ENCODE measurements at regions not wholly inside any gene's neighbourhood (a gene's known extent, or its start where the extent isn't known, plus 50 kb on each side); places are given as distances from the start of the nearest gene placed in this dataset.
A peak's percentile ranks its signal among the peaks of the same experiment; 100 is the strongest.

- DNase-seq (ENCODE audit: low spot score): no peak
- ChIA-PET POLR2A (interaction anchor here (0.7 kb wide), 1 partner anchor 9 kb away, joined by 4 read pairs; no protein-coding TSS in a partner anchor), CTCF (interaction anchor here (0.6 to 2.5 kb wide), 10 partner anchors 10 to 710 kb away, joined by 3 to 15 read pairs (median 4); no protein-coding TSS in a partner anchor)
- no peak for ATAC-seq
- no peak for TF ChIP-seq TP53 (CRISPR knock-in tag; IDR thresholded peaks at IDR 0.05)
- TF ChIP-seq NFYB (CRISPR knock-in tag; conservative IDR thresholded peaks at IDR 0.05; ENCODE audit: low read depth): no peak
- TF ChIP-seq FOXP1 (CRISPR knock-in tag; IDR thresholded peaks at IDR 0.05; ENCODE audit: borderline replicate concordance): no peak
- TF ChIP-seq ZBTB21 (CRISPR knock-in tag; IDR thresholded peaks at IDR 0.05; ENCODE audit: borderline replicate concordance): no peak
- TF ChIP-seq MXD4 (CRISPR knock-in tag; IDR thresholded peaks at IDR 0.05; ENCODE audit: borderline replicate concordance): no peak
- no peak for TF ChIP-seq E2F4 (CRISPR knock-in tag; IDR thresholded peaks at IDR 0.05; ENCODE audit: borderline replicate concordance, low read depth)
- TF ChIP-seq MYBL2 (CRISPR knock-in tag; IDR thresholded peaks at IDR 0.05): no peak
- TF ChIP-seq, protein P1, sequence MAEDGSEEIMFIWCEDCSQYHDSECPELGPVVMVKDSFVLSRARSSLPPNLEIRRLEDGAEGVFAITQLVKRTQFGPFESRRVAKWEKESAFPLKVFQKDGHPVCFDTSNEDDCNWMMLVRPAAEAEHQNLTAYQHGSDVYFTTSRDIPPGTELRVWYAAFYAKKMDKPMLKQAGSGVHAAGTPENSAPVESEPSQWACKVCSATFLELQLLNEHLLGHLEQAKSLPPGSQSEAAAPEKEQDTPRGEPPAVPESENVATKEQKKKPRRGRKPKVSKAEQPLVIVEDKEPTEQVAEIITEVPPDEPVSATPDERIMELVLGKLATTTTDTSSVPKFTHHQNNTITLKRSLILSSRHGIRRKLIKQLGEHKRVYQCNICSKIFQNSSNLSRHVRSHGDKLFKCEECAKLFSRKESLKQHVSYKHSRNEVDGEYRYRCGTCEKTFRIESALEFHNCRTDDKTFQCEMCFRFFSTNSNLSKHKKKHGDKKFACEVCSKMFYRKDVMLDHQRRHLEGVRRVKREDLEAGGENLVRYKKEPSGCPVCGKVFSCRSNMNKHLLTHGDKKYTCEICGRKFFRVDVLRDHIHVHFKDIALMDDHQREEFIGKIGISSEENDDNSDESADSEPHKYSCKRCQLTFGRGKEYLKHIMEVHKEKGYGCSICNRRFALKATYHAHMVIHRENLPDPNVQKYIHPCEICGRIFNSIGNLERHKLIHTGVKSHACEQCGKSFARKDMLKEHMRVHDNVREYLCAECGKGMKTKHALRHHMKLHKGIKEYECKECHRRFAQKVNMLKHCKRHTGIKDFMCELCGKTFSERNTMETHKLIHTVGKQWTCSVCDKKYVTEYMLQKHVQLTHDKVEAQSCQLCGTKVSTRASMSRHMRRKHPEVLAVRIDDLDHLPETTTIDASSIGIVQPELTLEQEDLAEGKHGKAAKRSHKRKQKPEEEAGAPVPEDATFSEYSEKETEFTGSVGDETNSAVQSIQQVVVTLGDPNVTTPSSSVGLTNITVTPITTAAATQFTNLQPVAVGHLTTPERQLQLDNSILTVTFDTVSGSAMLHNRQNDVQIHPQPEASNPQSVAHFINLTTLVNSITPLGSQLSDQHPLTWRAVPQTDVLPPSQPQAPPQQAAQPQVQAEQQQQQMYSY (CRISPR knock-in tag; IDR thresholded peaks at IDR 0.05): no peak
- no peak for TF ChIP-seq ZNF396 (CRISPR knock-in tag; IDR thresholded peaks at IDR 0.05; ENCODE audit: borderline replicate concordance)
- no peak for TF ChIP-seq EMX1 (CRISPR knock-in tag; IDR thresholded peaks at IDR 0.05)
- Mint-ChIP-seq H3K4me1 (peaks cover 29% of the 10 kb centered on the region), H3K27ac (no peak overlapping the region), H3K4me3 (no peak overlapping the region), H3K36me3 (no peaks in the 10 kb centered on the region), H3K27me3 (ENCODE audit: low read depth) (peaks cover 4% of the 10 kb centered on the region), H3K9me3 (no peaks in the 10 kb centered on the region)
Measured at GRCh38 chr20:22491194-22491505, 93.2 kb downstream of the FOXA2 start.

DNA sequence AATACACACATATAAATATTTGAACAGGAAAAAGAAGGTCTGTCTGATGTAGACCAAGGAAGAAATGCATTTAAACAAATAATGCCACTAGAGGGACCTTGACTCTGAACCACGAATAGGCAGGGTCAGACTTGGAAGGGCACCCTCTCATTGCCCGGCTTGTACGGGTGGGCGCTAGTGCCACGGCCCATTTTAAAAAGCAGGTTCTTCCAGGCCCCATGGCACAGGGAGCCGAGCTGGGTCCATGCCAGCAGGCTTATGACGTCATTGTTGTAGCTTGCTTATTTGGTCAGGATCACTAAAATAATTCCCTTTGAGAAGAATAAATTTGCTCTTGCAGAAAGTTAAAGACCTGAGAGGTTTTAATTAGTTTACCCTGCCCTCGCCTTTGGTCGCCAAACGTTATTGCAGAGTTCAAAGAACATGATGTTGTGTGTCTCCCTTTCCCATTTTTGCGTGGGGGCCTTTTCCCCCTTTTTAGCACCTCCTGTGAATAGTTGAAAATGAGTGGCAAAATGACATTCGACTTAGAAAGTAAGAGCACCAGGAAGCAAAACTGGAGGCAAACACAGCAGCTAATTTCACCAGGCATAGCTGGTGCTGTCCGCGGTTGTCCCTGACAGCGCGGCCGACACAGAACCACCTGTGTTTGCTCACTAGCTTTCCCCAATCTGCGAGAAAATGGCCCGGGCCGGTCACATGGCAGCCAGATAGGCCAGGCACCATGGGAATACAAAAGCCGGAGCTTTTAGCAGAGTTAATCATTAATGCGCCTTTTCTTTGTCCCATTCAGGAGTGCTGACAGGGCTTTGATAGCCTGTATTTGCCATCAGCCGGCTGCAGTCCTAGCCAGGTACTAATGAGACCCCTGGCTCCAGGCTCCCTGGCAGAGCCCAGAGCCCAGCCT is 93.8 kb downstream of the FOXA2 start:
- ChIA-PET CTCF (interaction anchor here (0.7 to 2.5 kb wide), 10 partner anchors 10 to 201 kb away, joined by 3 to 15 read pairs (median 4); no protein-coding TSS in a partner anchor), POLR2A (no interaction called here)
- ATAC-seq (peak; percentile 82), DNase-seq (ENCODE audit: low spot score) (peak; percentile 45)
- H3K4me1 Mint-ChIP-seq: peaks cover 28% of the 10 kb centered on the region
- no peaks in the 10 kb centered on the region for H3K9me3 Mint-ChIP-seq
- TF ChIP-seq USF2 (CRISPR knock-in tag; IDR thresholded peaks at IDR 0.05) (peak; percentile 68), SOX15 (CRISPR knock-in tag; IDR thresholded peaks at IDR 0.05) (no peak), GABPB1 (CRISPR knock-in tag; IDR thresholded peaks at IDR 0.05) (peak; percentile 47)
- TF ChIP-seq, protein P2, sequence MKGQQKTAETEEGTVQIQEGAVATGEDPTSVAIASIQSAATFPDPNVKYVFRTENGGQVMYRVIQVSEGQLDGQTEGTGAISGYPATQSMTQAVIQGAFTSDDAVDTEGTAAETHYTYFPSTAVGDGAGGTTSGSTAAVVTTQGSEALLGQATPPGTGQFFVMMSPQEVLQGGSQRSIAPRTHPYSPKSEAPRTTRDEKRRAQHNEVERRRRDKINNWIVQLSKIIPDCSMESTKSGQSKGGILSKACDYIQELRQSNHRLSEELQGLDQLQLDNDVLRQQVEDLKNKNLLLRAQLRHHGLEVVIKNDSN (CRISPR knock-in tag; IDR thresholded peaks at IDR 0.05): peak; percentile 41; the same call in 1 of the 2 replicates
- H3K27ac Mint-ChIP-seq: no peak overlapping the region
- H3K4me3 Mint-ChIP-seq: no peak overlapping the region
- H3K36me3 Mint-ChIP-seq: no peaks in the 10 kb centered on the region
- peaks cover 4% of the 10 kb centered on the region for H3K27me3 Mint-ChIP-seq (ENCODE audit: low read depth)
